LNCAP (cell line): ENCODE measurements at regions not wholly inside any gene's neighbourhood (a gene's known extent, or its start where the extent isn't known, plus 50 kb on each side); places are given as distances from the start of the nearest gene placed in this dataset.

Experiments used
- TF ChIP-seq, protein P1 (sequence below): fragments of 450-650 bp; IDR thresholded peaks from 2 replicates; pipeline ENCODE4 v1.5.1; 2017; ENCODE audit warnings: mild to moderate bottlenecking

- TF ChIP-seq, protein P1, sequence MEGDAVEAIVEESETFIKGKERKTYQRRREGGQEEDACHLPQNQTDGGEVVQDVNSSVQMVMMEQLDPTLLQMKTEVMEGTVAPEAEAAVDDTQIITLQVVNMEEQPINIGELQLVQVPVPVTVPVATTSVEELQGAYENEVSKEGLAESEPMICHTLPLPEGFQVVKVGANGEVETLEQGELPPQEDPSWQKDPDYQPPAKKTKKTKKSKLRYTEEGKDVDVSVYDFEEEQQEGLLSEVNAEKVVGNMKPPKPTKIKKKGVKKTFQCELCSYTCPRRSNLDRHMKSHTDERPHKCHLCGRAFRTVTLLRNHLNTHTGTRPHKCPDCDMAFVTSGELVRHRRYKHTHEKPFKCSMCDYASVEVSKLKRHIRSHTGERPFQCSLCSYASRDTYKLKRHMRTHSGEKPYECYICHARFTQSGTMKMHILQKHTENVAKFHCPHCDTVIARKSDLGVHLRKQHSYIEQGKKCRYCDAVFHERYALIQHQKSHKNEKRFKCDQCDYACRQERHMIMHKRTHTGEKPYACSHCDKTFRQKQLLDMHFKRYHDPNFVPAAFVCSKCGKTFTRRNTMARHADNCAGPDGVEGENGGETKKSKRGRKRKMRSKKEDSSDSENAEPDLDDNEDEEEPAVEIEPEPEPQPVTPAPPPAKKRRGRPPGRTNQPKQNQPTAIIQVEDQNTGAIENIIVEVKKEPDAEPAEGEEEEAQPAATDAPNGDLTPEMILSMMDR = no peak
Measured at GRCh38 chr11:8773916-8774539, 91.4 kb downstream of the RPL27A start.

DNA sequence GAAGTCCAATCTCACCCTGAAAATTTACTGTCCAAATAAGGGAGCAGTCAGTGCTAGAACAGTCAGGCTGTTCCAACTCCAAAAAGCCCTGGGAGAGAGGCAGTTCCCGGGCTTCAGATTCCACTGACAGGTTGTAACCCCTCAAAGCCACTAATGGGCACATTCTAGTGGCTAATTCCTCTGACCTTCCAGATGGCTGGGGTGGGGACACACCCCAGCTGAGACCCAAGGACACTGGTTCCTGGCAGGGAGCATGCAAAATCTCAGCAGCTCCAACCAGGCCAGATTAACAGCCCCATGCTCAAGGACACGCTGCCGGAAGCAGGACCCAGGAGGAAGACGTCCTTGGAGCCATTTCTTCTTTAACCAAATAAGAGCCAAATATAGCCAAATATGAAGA lies 92.7 kb downstream of the RPL27A start:
- TF ChIP-seq, protein P1 = no peak

DNA sequence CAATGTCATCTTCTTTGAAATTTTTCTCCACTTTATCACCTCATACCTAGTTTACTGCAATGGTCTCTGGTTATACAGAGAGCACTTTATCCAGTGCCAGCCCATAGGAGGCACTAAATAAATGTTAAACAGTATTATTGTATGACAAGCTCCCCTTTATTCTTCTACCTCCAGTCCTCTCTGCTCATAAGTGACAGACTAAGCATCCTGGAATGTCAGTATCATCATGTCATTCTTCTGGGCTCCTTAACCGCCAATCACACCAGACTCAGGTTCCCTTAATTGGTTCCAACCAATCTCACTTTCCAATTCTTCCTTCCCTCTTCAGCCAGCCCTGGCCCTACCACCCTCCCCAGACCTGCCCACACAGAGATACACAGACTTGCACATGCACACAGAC lies 93.1 kb downstream of the RPL27A start:
- TF ChIP-seq, protein P1 = no peak

GRCh38 chr11:8776209-8776608 lies 93.6 kb downstream of the RPL27A start:
- TF ChIP-seq, protein P1 = no peak

DNA sequence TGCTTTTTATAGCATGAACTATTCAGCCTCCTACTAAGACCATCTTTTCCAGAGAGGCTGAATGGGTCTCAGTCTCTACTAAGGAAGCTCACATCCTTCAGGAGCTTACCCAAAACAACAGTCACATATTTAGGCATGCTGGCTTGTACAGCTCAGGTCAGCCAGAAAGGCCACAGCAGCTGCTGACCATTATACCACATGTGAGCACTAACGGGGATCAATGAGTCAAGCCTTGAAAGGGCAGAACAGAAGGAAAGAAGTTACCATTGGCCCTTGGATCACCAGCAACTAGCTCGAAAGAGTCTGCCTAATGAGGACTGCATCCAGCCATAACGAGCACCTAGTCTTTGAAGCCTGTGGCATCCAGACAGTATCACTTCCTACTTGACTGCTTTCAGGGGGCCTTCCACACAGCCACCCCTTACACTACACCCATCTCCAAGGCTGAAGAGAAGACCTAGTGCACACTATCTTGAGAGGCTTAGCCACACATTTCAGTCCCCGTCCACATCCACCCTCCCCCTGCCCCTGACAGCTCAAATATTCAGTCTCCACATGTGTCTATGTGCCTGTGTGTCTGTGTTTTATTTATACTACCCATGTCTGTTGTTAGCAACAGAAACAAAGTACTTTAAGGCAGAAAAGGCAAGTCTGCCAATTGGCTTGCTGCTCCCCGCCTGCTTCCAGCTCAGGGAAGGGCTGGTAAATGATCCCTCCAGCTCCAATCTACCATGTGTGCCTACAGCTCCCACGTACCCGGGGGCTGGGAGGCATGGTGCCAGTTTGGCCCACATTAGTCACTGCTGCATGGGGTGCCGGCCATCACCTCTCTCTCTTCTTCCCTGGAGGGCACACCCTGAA lies 95.5 kb downstream of the RPL27A start:
- TF ChIP-seq, protein P1 = no peak

GRCh38 chr11:8779107-8779506 lies 96.5 kb downstream of the RPL27A start:
- TF ChIP-seq, protein P1 = no peak

GRCh38 chr11:8779732-8780131 lies 97.1 kb downstream of the RPL27A start:
- TF ChIP-seq, protein P1 = no peak
